HCT116 (cell line): ENCODE measurements at regions not wholly inside any gene's neighbourhood (a gene's known extent, or its start where the extent isn't known, plus 50 kb on each side); places are given as distances from the start of the nearest gene placed in this dataset.

Experiments
- ATAC-seq: fragments of 200-7000 bp; cut with Tn5 transposase; 2 replicates; pipeline ENCODE4 v1.9.1; 2020; ENCODE audit warnings: mild to moderate bottlenecking, moderate library complexity
- BruUV-seq: library from RNA; stranded (reverse); fragments of 400-500 nt; replicated peaks from 2 replicates; lab custom pipeline; 2021; lab: Mats Ljungman, UMichigan
- CTCF ChIA-PET: fragments of 300-600 bp; sonication (Branson Sonifier 250); formaldehyde crosslinking; loops from one replicate; lab custom pipeline; 2021; ENCODE audit warnings: antibody characterized with exemption; lab: Charles Lee
- POLR2A ChIA-PET: fragments of 300-600, 350-600 bp; sonication (Branson Sonifier 250); formaldehyde crosslinking; loops from one replicate; lab custom pipeline; 2021; ENCODE audit warnings: antibody characterized with exemption; lab: Charles Lee
- RAD21 ChIA-PET, 2 experiments: fragments of 300-600 bp; sonication (Branson Sonifier 250); formaldehyde crosslinking; loops; one replicate each; lab custom pipeline; 2023; ENCODE audit warnings: low total read pairs in 2 of 2; ENCODE audit not compliant: uncharacterized antibody in 2 of 2, unreplicated experiment in 2 of 2, low non-redundant PET in 1 of 2; lab: Charles Lee
- DNase-seq: peaks from one replicate; pipeline ENCODE4 v3.0.0-alpha.2; 2010; ENCODE audit warnings: low read depth, low spot score
- H2AFZ ChIP-seq: fragments of 200-600 bp; shearing (Covaris generic), sonication (generic); 2 replicates; pipeline ENCODE4 v1.6.1; 2017; ENCODE audit warnings: low read depth, mixed run types, mixed read lengths, antibody characterized with exemption, low read length; ENCODE audit not compliant: poor library complexity, severe bottlenecking
- H3K27ac ChIP-seq: 2 replicates; pipeline ENCODE4 v1.5.1; 2012; ENCODE audit warnings: low read depth, low read length
- H3K27me3 ChIP-seq: fragments of 200-600 bp; sonication (generic); 2 replicates; pipeline ENCODE4 v1.6.1; 2016; ENCODE audit warnings: mixed run types, low read length, mixed read lengths; ENCODE audit not compliant: insufficient read depth
- H3K36me3 ChIP-seq, 2 experiments: fragments of 200-500 bp in 1 of 2; fragments of 200-600 bp in 1 of 2; sonication (Bioruptor generic) in 1 of 2; sonication (generic) in 1 of 2; 2 replicates each; pipeline versions ENCODE4 v1.5.1 to v1.6.1; 2014 to 2016; ENCODE audit warnings: low read length in 2 of 2, inconsistent platforms in 1 of 2, mixed read lengths in 1 of 2, mixed run types in 1 of 2; ENCODE audit not compliant: insufficient read depth in 2 of 2, control insufficient read depth in 1 of 2
- H3K4me1 ChIP-seq, 2 experiments: fragments of 200-600 bp in 1 of 2; sonication (generic) in 1 of 2; 2 replicates each; pipeline versions ENCODE4 v1.5.1 to v1.6.1; 2012 to 2017; ENCODE audit warnings: low read length in 2 of 2, inconsistent platforms in 1 of 2, mild to moderate bottlenecking in 1 of 2, mixed read lengths in 1 of 2, mixed run types in 1 of 2, moderate library complexity in 1 of 2; ENCODE audit not compliant: insufficient read depth in 2 of 2, control insufficient read depth in 1 of 2
- H3K4me2 ChIP-seq: fragments of 200-600 bp; sonication (generic); 2 replicates; pipeline ENCODE4 v1.6.1; 2017; ENCODE audit warnings: mixed run types, low read length, mixed read lengths
- H3K4me3 ChIP-seq, 2 experiments: fragments of 200-600 bp in 1 of 2; sonication (generic) in 1 of 2; replicated peaks in 1 of 2; 2 replicates each; pipeline ENCODE4 v1.5.1; 2011 to 2016; ENCODE audit warnings: low read length in 2 of 2, control low read depth in 1 of 2, low read depth in 1 of 2, mild to moderate bottlenecking in 1 of 2, mixed read lengths in 1 of 2, mixed run types in 1 of 2
- H3K79me2 ChIP-seq: fragments of 200-600 bp; sonication (generic); 2 replicates; pipeline ENCODE4 v1.6.1; 2017; ENCODE audit warnings: mild to moderate bottlenecking, mixed run types, low read length, moderate library complexity, mixed read lengths; ENCODE audit not compliant: insufficient read depth
- H3K9ac ChIP-seq: fragments of 200-600 bp; sonication (generic); 2 replicates; pipeline ENCODE4 v1.6.1; 2016; ENCODE audit warnings: low read length, mixed read lengths
- H3K9me2 ChIP-seq: fragments of 200-600 bp; sonication (generic), shearing (Covaris generic); 2 replicates; pipeline ENCODE4 v1.6.1; 2017; ENCODE audit warnings: mixed run types, mild to moderate bottlenecking, moderate library complexity; ENCODE audit not compliant: insufficient read depth
- H3K9me3 ChIP-seq, 2 experiments: fragments of 200-500 bp in 1 of 2; fragments of 200-600 bp in 1 of 2; sonication (Bioruptor generic) in 1 of 2; sonication (generic) in 1 of 2; 2 replicates each; pipeline ENCODE4 v1.6.1; 2014 to 2017; ENCODE audit warnings: low read length in 2 of 2, mixed read lengths in 2 of 2, inconsistent platforms in 1 of 2, low read depth in 1 of 2, mild to moderate bottlenecking in 1 of 2, mixed run types in 1 of 2, moderate library complexity in 1 of 2; ENCODE audit not compliant: control insufficient read depth in 1 of 2, insufficient read depth in 1 of 2
- H4K20me1 ChIP-seq: fragments of 200-600 bp; sonication (generic), shearing (Covaris generic); 2 replicates; pipeline ENCODE4 v1.6.1; 2017; ENCODE audit warnings: mixed run types, mild to moderate bottlenecking, moderate library complexity; ENCODE audit not compliant: insufficient read depth
- ATF3 ChIP-seq: IDR thresholded peaks from 2 replicates; pipeline ENCODE4 v1.6.1; 2012
- CBX3 ChIP-seq: IDR thresholded peaks from 2 replicates; pipeline ENCODE4 v1.6.1; 2012; ENCODE audit warnings: low read depth
- CEBPB ChIP-seq: IDR thresholded peaks from 2 replicates; pipeline ENCODE4 v1.6.1; 2012; ENCODE audit warnings: low read depth
- CTCF ChIP-seq, 3 experiments: fragments of 200-600 bp in 1 of 3; sonication (generic) in 1 of 3; IDR thresholded peaks in 2 of 3; conservative IDR thresholded peaks in 1 of 3; 2 replicates each; pipeline ENCODE4 v1.5.1; 2012 to 2017; ENCODE audit warnings: low read depth in 2 of 3, low read length in 2 of 3, antibody characterized with exemption in 1 of 3, borderline replicate concordance in 1 of 3, control low read depth in 1 of 3, mild to moderate bottlenecking in 1 of 3, mixed read lengths in 1 of 3, mixed run types in 1 of 3, moderate library complexity in 1 of 3; ENCODE audit not compliant: insufficient read depth in 1 of 3
- ELF1 ChIP-seq: IDR thresholded peaks from 2 replicates; pipeline ENCODE4 v1.6.1; 2012; ENCODE audit warnings: low read depth, borderline replicate concordance
- EZH2 ChIP-seq: fragments of 200-600 bp; sonication (generic); IDR thresholded peaks from 2 replicates; pipeline ENCODE4 v1.6.1; 2017; ENCODE audit warnings: antibody characterized with exemption, mixed run types
- FOSL1 ChIP-seq: IDR thresholded peaks from 2 replicates; pipeline ENCODE4 v1.6.1; 2012; ENCODE audit warnings: low read depth
- JUND ChIP-seq: IDR thresholded peaks from 2 replicates; pipeline ENCODE4 v1.6.1; 2012
- MAX ChIP-seq: IDR thresholded peaks from 2 replicates; pipeline ENCODE4 v1.6.1; 2012
- POLR2AphosphoS5 ChIP-seq: IDR thresholded peaks from 2 replicates; pipeline ENCODE4 v1.6.1; 2011; ENCODE audit warnings: mild to moderate bottlenecking, low read depth, low read length, moderate library complexity
- REST ChIP-seq: IDR thresholded peaks from 2 replicates; pipeline ENCODE4 v1.6.1; 2012; ENCODE audit warnings: low read depth
- SIN3A ChIP-seq: IDR thresholded peaks from 2 replicates; pipeline ENCODE4 v1.6.1; 2012; ENCODE audit warnings: low read depth
- SP1 ChIP-seq: IDR thresholded peaks from 2 replicates; pipeline ENCODE4 v1.6.1; 2012; ENCODE audit warnings: low read depth
- YY1 ChIP-seq: IDR thresholded peaks from 2 replicates; pipeline ENCODE4 v1.6.1; 2011; ENCODE audit warnings: low read length, low read depth, moderate library complexity, mild to moderate bottlenecking; ENCODE audit not compliant: insufficient replicate concordance; ENCODE audit errors: extremely low read depth
- ZBTB33 ChIP-seq: IDR thresholded peaks from 2 replicates; pipeline ENCODE4 v1.6.1; 2011; ENCODE audit warnings: mild to moderate bottlenecking, low read length, moderate library complexity; ENCODE audit not compliant: insufficient replicate concordance; ENCODE audit errors: extremely low read depth
- intact Hi-C: fragments of 100-400 bp; cut with micrococcal nuclease; formaldehyde crosslinking; loops from 2 replicates; pipeline ENCODE4 v1.10.0; 2022

- H3K9me2 ChIP-seq, result no peaks in the 10 kb centered on the region
- RAD21 ChIA-PET, result no interaction called here
- CTCF ChIA-PET, result no interaction called here
- no peak overlapping the region for H3K9ac ChIP-seq
- H3K79me2 ChIP-seq, result no peaks in the 10 kb centered on the region
- no peak overlapping the region for H2AFZ ChIP-seq
- no peaks in the 10 kb centered on the region for H3K36me3 ChIP-seq
- intact Hi-C loops, result no loop called here
- H3K4me1 ChIP-seq, result no peaks in the 10 kb centered on the region
- H3K4me2 ChIP-seq, result no peak overlapping the region
- TF ChIP-seq CBX3, result no peak
- TF ChIP-seq POLR2AphosphoS5, result no peak
- TF ChIP-seq SIN3A, result no peak
- TF ChIP-seq REST, result no peak
- no peak for TF ChIP-seq ATF3
- no peak for TF ChIP-seq MAX
- no peak for TF ChIP-seq ZBTB33
- no peak for TF ChIP-seq ELF1
- no peak for TF ChIP-seq CTCF (IDR thresholded peaks at IDR 0.05 in 2 of 3, conservative IDR thresholded peaks at IDR 0.05 in 1 of 3; ENCODE audit: borderline replicate concordance in 1 of 3, insufficient read depth in 1 of 3, low read depth in 2 of 3, low read length in 2 of 3)
- TF ChIP-seq FOSL1, result no peak
- TF ChIP-seq YY1, result no peak
- TF ChIP-seq CEBPB, result no peak
- TF ChIP-seq EZH2, result no peak
- no peak for TF ChIP-seq JUND
- TF ChIP-seq SP1, result no peak
- no peaks in the 10 kb centered on the region; a peak in 1 of 4 replicates for H3K9me3 ChIP-seq
- H3K27me3 ChIP-seq, result no peaks in the 10 kb centered on the region
- ATAC-seq, result no peak
- POLR2A ChIA-PET, result no interaction called here
- no peaks in the 10 kb centered on the region for H4K20me1 ChIP-seq
- no peak for DNase-seq
- H3K4me3 ChIP-seq, result no peak overlapping the region
- BruUV-seq, result no TSS peak
- H3K27ac ChIP-seq, result no peak overlapping the region
These were observed 61.4 kb upstream of the LGALSL start for GRCh38 chr2:64392529-64392928.
